Endothelial cell (in vitro differentiated cells): ENCODE measurements at regions not wholly inside any gene's neighbourhood (a gene's known extent, or its start where the extent isn't known, plus 50 kb on each side); places are given as distances from the start of the nearest gene placed in this dataset.

ENCODE experiments used
- DNase-seq: peaks from one replicate; pipeline ENCODE4 v3.0.0; 2021; ENCODE audit warnings: low spot score
- H3K27ac Mint-ChIP-seq: one replicate; pipeline ENCODE4 v1.8.0; 2021; ENCODE audit warnings: mixed read lengths, inconsistent platforms; ENCODE audit not compliant: unreplicated experiment
- H3K27me3 Mint-ChIP-seq: one replicate; pipeline ENCODE4 v1.8.0; 2021; ENCODE audit warnings: mild to moderate bottlenecking, moderate library complexity, mixed read lengths, inconsistent platforms; ENCODE audit not compliant: unreplicated experiment
- H3K36me3 Mint-ChIP-seq: one replicate; pipeline ENCODE4 v1.8.0; 2021; ENCODE audit warnings: mild to moderate bottlenecking, low read depth, mixed read lengths, inconsistent platforms; ENCODE audit not compliant: unreplicated experiment
- H3K4me1 Mint-ChIP-seq: one replicate; pipeline ENCODE4 v1.8.0; 2021; ENCODE audit warnings: mild to moderate bottlenecking, mixed read lengths, inconsistent platforms; ENCODE audit not compliant: unreplicated experiment
- H3K4me3 Mint-ChIP-seq: one replicate; pipeline ENCODE4 v1.8.0; 2021; ENCODE audit warnings: mild to moderate bottlenecking, mixed read lengths, inconsistent platforms; ENCODE audit not compliant: unreplicated experiment
- H3K9me3 Mint-ChIP-seq: one replicate; pipeline ENCODE4 v1.8.0; 2021; ENCODE audit warnings: mixed read lengths, inconsistent platforms; ENCODE audit not compliant: unreplicated experiment
- TF ChIP-seq, protein P1 (sequence below): fragments of 200-600 bp; sonication (generic); IDR thresholded peaks from one replicate; pipeline ENCODE4 v1.5.0; 2021; ENCODE audit warnings: antibody characterized with exemption; ENCODE audit not compliant: unreplicated experiment

DNA sequence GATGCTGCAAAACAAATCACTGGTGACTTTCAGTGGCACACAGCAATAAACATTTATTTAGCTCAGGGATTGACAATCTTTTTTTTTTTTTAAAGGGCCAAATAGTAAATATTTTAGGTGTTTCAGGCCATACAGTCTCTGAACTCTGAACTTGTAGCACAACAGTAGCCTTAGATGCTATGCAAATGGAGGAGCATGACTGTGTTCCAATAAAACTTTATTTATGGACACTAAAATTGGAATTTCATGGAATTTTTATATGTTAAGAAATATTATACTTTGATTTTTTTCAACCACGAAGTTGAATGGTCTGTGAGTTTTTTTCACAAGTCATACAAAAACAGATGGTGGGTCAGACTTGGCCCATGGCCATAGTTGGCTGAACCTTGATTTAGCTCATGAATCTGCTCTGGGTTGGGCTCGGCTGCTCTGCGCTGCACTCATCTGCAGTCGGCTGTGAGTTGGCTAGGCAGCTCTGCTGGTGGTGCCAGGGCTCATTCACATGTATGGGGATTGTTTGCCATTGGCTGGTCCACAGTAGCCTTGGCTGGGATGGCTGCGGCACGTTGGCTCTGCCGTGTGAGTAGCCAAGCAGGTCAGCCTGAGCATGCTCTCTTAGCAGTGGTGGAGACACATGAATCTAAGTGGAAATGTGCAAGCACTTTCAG is 231.7 kb upstream of the PGRMC2 start:
- TF ChIP-seq, protein P1, sequence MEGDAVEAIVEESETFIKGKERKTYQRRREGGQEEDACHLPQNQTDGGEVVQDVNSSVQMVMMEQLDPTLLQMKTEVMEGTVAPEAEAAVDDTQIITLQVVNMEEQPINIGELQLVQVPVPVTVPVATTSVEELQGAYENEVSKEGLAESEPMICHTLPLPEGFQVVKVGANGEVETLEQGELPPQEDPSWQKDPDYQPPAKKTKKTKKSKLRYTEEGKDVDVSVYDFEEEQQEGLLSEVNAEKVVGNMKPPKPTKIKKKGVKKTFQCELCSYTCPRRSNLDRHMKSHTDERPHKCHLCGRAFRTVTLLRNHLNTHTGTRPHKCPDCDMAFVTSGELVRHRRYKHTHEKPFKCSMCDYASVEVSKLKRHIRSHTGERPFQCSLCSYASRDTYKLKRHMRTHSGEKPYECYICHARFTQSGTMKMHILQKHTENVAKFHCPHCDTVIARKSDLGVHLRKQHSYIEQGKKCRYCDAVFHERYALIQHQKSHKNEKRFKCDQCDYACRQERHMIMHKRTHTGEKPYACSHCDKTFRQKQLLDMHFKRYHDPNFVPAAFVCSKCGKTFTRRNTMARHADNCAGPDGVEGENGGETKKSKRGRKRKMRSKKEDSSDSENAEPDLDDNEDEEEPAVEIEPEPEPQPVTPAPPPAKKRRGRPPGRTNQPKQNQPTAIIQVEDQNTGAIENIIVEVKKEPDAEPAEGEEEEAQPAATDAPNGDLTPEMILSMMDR: no peak
- H3K4me3 Mint-ChIP-seq: no peak overlapping the region
- no peak for DNase-seq
- peaks cover 33% of the 10 kb centered on the region for H3K4me1 Mint-ChIP-seq
- H3K27me3 Mint-ChIP-seq: peaks cover 2% of the 10 kb centered on the region
- H3K9me3 Mint-ChIP-seq: no peaks in the 10 kb centered on the region
- H3K36me3 Mint-ChIP-seq: no peaks in the 10 kb centered on the region
- H3K27ac Mint-ChIP-seq: no peak overlapping the region

DNA sequence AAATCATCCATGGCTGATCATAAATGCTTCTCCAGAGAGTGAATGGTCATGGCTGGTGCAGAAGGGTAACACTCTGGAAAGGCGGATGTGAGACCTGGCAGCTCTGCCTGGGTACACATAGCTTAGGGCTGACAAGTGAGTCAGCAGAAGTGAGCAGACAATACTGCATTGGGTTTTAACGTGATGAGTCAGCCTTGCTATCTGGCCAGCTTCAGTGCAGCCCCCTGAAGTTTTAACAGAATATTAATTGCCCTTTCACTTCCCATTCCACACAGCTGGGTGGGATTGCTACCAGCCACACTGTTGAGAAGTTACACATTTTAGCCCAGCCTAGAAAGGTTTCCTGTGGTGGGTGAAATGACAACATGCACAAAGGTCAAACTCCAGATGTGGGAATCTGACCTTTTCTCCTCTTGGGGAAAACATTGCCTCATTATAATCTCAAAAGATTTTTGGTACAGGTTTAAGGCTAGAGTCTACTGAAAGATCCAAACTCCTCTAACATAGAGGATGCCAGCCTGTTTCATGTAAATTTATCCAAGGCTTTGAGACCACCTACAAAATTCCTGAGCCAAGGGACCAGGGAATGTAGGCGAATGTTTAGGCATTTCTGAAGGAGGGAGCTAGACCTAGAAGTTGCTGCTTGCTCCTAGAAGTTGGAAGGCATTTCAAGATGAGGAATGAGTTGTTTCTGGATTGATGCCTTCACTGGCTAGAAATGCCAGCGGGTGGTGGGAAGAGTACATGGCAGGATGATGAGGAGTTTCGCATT is 230.3 kb upstream of the PGRMC2 start:
- Mint-ChIP-seq H3K36me3 (no peaks in the 10 kb centered on the region), H3K4me1 (peaks cover 33% of the 10 kb centered on the region), H3K9me3 (no peaks in the 10 kb centered on the region), H3K4me3 (no peak overlapping the region), H3K27me3 (no peaks in the 10 kb centered on the region), H3K27ac (peak overlapping the region; percentile 79)
- TF ChIP-seq, protein P1: no peak
- no peak for DNase-seq

DNA sequence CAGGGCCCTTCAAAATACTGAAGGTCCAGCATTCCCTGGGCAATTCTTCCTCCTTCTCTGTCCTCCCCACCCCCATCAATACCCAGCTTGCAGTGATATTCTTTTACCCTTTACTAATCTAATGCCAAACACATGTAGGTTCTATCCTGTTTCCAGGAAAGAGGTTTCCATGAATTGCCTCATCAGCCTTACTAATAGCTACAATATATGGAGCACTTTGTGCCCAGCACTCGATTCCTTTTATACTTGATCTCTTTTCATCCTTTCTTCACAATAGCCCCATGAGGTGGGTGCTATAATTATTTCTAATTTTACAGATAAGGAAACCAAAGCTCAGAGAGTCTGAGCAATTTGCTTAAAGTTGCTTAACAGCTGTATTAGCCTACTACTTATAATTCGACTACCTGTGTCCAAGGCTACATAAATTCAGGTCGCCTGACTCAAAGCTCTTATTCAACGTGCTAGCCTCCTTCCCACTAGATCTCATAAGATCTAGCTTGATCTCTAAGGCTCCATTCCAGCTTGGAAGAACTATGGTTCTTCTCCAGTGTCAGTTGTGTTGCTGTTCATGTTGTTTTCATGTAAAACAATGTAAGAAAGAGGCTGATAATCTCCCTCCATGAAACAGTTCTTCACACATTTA is 229.6 kb upstream of the PGRMC2 start:
- Mint-ChIP-seq H3K27me3 (no peaks in the 10 kb centered on the region), H3K4me3 (no peak overlapping the region), H3K27ac (peak overlapping the region; percentile 79), H3K9me3 (no peaks in the 10 kb centered on the region), H3K36me3 (no peaks in the 10 kb centered on the region), H3K4me1 (peaks cover 28% of the 10 kb centered on the region)
- TF ChIP-seq, protein P1: no peak
- DNase-seq: no peak

DNA sequence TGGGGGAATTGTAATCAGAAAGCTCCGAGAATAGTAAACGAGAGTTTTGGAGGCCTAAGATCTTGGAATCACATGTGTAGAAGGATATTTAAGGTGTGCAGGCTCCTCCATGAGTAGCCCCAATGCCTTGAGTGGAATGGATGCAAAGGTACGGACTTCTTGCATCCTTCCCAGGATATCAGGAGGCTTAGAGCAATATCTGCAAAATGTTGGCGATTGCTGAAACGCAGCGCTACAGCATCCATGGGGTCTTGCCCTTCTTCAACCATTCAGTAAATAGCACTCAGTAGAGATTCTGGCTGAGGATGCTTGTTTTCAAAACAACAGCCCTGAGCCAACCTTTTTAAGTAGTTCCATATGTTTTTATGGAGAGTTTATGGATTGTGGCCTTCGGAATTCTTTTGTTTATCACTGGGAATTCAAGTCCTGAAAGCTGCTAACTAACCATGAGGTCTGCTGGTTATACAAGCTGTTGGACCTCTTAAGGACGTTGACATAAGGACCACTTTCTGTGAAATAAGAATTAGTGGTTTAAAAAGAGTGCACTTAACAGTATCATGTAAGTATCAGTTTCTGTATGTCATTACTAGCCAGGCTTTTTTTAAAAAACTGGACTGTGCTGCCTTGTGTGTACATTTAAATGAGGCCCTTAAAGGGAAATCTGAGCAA is 228.8 kb upstream of the PGRMC2 start:
- peaks cover 21% of the 10 kb centered on the region for H3K4me1 Mint-ChIP-seq
- no peak for DNase-seq
- TF ChIP-seq, protein P1: no peak
- no peaks in the 10 kb centered on the region for H3K27me3 Mint-ChIP-seq
- no peak overlapping the region for H3K4me3 Mint-ChIP-seq
- H3K36me3 Mint-ChIP-seq: no peaks in the 10 kb centered on the region
- no peak overlapping the region for H3K27ac Mint-ChIP-seq
- H3K9me3 Mint-ChIP-seq: no peaks in the 10 kb centered on the region
